HS-5 (cell line): ENCODE measurements at regions not wholly inside any gene's neighbourhood (a gene's known extent, or its start where the extent isn't known, plus 50 kb on each side); places are given as distances from the start of the nearest gene placed in this dataset.

Source experiments
- DNase-seq: peaks from one replicate; pipeline ENCODE4 v3.0.0-alpha.2; 2012; ENCODE audit warnings: low read depth

DNA sequence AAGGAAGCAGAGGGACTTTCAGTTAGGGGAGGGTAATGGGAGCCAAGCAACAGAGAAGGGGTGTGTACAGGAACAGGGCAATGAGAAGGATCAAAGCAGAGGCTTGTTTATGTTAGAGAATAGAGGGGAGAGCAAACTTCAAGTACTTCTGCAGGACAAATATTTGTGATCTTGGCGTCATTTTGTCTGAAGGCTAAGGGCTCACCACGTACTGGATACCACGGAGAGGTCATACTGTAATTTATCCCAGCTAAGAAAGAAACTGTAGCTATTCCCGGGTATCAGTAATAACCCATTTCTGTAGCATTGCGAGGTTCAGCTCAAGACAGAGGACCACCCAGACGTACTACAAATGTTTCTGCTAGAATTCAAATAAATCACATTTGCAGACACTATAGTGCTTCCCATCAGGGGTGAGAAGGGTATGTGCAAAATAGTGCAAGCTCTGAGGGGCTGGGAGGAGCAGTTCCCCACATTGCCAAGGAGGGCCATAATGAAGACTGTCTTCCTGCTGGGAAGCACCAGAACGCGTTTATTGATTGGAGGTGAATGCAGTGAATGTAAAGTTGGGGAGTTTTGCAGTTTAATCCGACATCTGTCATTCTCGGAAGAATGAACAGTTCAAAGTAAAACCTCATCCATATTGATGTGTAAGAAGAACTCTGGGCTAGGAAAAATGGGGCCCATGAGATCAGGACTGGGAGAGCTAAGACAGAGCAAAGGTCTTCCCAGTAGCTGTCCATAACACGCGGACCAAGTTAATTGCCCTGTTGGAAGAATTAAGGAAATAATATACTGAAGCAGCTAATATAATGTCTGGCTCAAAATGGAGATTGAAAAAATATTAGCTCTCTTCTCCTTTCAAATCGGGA is 136.9 kb downstream of the RWDD3 start:
- DNase-seq: no peak

DNA sequence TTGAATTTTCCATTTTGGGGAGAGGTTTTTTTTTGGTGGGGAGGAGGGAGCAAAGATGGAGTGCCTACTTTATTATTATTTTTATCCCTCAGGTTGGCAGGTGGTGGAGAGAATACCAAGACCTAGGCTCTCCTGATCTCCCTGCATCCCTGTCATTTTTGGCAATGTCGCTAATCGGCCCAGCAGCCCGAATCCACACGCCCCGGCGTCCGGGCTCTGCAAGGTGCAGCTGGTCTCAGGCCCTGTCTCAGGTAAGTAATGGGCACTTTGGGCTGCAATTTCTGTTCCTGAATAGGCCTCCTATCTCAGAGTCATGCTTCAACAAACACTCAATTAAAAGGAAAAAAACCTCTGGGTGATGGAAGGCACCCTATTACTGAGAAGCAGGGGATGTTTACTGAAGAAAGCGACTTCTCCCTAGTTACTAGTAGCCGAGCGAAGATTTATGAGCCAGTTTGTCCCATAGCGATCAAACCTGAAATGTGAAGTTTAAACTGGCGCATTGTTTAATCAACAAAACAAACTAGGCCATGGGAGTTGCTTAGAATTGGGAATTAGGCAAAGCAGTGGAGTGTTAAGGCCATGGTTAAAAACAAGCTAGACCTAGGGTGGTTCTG is 137.8 kb downstream of the RWDD3 start:
- no peak for DNase-seq

DNA sequence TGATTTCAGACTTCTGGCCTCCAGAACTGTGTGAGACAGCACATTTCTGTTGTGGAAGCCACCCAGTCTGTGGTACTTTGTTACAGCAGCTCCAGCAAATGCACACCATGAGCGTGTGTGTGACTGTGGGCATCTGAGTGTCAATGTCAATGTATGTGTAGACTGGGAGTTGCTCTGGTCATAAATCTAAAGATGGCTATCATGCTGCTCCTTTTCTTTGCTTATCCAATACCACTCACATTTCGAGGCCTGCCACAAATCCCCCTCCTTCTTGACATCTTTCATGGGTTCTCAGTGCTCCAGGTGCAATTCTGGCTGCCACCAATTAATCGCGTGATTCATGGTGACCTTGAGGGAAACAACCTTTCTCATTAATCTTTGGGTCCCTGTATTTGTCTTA is 141.2 kb downstream of the RWDD3 start:
- DNase-seq: no peak

DNA sequence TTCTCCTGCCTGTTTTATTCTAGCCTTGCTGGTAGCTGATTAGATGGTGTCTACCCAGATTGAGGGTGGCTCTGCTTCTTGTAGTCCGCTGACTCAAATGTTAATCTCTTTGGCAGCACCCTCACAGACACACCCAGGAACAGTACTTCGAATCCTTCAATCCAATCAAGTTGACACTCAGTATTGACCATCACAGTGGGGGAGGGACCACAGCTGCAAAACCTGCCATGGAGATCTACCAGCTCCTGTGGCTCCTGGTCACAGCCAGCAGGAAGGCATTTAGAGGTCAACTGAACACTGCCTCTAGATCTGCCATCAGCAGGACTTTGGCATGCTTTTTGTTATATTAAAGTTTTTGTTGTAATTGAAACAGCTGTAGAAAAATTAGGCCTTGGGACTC is 146.9 kb downstream of the RWDD3 start:
- no peak for DNase-seq

DNA sequence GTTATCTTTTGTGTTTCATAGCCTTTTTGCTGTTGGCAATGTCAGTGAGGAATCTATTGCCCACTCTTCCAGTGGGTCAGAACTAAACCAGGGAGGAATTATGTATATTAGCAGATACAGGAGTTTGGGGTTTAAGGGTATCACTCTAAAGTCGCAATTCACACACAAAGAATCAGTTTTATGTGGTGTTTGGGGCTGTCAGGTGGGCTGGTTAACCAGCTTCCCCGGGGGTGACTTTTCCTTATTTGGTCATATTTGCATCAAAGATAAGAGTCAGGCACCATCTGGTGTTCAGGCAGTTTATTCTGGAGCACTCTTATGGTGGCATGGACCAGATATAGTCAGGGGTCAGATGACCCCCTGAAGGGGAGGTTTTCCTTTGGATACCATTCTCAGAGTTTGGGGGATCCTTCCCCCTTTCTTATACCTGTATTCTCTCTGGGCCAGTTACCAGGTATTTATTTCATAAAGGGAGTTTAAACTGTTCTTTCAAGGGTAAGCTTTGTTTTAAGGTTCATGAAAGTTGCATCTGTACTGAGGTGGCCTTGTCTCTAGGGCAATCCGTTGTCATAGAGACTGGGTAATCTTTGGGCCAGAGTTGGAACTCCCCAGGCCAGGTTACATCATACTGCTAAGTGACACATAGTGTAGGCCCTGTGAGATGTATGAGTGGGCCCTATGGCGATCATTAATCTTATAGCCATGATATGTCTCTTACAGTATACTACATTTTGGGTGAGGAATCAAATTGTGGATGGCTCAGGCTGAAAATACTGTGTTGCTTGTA is 148.2 kb downstream of the RWDD3 start:
- no peak for DNase-seq

DNA sequence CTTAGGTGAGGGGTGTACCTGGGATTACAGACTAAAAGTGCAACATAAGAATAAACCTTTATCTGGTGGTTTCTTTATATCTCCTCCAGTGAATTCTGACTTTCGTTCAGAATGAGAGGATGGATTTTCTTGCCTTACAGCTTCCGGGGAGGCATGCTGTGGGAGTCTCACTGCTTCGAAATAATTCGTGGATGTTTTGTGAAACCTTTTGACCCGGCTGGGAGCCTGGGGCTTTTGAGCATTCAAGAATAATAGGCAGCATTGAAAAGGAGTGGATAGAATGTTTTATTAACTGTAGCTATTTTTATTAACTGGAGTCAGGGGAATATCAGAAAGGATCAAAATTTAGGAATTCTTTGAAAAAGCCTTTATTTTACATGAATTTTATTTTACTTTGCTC is 149.1 kb downstream of the RWDD3 start:
- DNase-seq: no peak

DNA sequence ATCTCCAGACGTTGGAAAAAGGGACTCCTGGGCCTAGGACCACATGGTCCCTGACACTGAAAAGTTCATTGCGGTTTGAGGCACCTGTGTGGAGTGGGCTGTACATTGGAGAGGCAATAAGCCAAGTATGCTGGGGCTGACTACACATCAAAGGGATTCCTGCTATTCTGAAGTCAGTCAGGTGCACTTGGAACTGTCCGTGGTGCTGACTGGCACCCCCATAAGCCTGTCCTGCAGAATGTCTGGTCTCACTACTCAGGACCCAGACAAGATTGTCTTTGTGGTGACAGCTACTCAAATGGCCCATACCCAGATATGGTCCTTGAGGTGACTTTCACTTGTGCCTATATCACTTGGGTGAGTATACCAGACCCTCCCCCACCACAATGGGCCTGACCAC is 150.6 kb downstream of the RWDD3 start:
- DNase-seq: no peak

DNA sequence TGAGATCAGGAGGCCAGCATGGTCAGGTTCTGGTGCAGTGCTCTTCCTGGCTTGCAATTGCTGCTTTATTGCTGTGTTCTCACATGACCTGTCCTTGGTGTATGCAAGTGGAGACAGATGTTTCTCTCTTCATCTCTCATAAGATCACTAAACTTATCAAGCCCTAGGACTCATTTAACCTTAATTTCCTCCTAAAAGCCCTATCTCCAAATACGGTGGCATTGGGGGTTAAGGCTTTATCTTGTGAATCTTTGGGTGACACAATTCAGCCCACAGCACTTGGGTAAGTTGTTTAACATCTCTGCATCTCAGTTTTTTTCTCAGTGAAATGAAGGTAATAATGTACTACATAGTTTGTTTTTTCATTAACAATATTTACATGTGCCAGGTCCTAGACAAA is 152.4 kb downstream of the RWDD3 start:
- DNase-seq: no peak

DNA sequence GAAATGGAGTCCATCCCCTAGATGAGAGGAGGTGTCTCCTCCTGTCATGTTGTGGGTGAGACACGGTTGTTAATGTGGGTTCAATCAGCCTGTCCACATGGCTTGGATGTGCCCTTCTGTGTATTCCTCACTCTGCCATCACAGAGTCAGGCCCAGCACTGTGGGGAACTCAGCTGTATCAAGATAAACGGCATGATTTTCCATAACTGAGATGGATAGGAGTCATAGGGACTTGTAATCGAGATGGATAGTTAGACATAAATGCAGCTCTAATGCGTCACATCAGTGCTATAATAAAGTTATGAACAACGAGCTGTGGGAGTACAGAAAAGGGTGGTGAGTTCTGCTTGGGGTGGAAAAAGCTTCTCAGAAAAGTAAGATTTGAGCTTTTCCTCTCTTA is 152.9 kb downstream of the RWDD3 start:
- no peak for DNase-seq

DNA sequence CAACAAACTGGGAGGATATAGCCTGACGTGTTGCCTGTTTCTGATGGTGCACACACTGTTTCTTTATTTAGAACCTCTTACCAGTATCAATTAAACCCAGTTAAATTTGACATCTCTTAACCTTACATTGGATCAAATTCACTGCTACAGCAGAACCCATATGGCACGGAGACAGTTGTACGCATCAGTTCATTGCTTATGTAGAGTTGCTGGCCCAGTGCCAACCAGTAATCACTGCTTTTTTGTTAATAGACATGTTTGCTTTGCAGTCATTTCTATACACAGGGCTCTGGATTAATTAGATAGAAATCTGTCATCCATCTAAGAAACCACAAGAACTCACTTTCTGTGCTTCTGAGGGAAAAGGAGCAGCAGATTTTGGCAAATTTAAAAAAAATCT is 154.0 kb downstream of the RWDD3 start:
- no peak for DNase-seq

DNA sequence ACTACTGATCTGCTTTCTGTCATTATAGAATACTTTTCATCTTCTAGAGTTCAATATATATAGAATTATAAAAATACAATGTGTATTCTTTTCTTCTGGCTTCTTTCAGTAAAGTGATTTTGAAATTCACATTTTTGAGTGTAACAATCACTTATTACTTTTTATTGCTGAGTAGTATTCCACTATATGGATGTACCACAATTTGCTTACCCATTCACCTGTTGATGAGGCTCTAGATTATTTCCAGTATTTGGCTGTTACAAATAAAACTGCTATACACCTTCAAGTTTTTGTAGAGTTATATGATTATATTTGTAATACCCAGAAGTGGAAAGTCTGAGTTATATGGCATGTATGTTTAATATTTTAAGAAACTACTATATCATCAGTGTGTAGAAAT is 159.4 kb downstream of the RWDD3 start:
- DNase-seq: no peak

DNA sequence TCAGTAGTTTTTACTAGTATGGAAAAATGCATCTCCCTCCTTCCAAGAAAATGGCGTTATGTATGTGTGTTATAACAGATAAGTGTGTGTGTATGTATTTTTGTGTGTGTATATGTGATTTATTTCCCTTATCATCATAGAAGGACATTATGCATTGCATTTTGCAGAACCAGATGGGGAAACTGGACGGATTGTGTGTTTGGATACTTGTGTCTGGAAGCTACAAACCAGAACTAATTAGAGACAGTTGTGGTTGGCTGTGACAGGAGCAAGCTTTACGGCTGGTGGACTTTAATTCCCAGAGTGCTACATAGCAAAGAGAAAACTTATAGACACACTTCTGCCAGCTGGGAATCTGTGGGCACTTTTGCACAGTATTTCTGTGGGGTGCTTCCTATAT is 162.5 kb downstream of the RWDD3 start:
- DNase-seq: no peak

DNA sequence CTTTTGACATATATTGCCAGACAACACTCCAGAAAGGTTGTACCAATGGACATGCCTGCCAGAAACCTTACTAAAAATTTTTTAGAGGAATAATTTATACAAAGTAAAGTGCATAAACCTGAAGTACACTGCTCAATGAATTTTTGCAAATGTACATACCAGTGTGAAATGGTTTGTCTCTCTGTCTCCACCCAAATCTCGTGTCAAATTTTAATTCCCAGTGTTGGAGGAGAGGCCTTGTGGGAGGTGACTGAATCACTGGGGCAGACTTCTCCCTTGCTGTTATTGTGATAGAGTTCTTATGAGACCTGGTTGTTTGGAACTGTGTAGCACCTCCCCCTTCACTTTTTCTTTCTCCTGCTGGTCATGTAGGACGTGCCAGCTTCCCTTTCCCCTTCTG is 168.8 kb downstream of the RWDD3 start:
- DNase-seq: no peak

DNA sequence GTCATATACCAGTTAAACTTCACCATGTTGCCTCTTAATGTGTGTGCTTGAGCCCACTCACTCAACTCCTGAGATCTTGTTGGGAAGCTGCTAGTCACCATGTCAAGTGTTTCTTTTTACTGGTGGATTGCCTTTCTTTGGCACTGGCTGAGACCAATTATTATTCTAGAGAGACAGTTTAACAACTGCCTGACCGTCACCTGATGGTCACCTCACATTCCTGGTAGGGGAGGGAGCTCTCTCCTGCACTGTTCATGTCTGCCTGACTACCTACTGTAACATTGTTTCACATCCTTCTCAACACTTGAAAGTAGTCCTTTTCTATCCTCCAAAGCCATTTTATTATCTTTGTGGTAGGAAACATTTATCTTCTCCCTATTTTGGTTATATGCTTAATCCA is 172.3 kb downstream of the RWDD3 start:
- DNase-seq: no peak

DNA sequence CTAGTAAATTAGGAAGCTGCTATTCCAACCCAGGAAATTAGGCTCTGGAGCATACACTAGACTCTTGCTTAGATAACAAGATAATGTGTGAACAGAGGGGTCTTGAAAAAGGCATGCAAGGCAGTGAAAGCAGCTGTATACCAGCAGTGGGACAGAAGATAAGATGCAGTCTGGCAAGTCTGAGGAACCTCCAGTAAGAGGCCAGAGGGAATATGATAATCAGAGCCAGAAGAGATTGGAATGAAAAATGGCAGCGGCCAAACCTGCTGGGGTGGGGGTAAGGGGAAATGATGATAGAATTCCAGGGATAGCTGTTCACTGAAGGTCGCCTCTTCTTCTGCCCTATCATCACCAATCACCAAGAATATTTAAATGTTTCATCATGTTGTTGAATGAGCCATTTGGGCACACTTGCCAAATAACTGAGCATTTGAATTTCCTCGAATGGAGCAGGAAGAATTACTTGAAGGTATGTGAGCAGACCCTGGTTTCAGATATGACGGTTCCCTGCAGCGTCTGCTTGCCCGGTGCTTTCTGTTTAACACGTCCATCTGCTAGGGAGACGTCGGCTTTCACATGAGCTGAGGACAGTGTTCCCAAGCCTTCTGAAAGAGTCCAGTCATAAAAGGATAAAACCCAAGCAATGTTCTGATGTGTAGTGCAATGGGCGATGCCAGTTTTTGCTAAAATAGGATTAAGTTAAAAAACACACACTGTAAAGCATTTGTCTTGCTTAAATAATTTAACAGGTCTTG is 173.3 kb downstream of the RWDD3 start:
- DNase-seq: no peak

DNA sequence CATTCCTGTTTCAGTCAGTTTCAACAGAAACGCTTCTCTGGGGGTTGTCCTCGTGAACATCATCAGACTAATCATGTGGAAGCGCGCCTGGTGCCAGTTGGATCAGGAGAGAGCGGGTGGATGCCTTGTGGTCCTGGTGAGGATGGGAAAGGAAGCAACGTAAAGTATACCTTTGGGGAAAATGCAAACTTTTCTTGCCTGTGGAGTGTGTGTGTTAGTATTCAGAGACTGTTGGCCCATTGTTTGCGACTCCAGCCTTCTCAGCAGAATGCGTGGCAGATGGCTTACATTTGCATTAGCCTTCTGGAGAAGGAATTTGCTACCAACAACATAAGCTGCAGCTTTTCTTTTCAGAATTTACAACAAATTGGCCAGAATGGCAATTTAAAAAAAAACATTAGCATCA is 173.9 kb downstream of the RWDD3 start:
- DNase-seq: no peak

DNA sequence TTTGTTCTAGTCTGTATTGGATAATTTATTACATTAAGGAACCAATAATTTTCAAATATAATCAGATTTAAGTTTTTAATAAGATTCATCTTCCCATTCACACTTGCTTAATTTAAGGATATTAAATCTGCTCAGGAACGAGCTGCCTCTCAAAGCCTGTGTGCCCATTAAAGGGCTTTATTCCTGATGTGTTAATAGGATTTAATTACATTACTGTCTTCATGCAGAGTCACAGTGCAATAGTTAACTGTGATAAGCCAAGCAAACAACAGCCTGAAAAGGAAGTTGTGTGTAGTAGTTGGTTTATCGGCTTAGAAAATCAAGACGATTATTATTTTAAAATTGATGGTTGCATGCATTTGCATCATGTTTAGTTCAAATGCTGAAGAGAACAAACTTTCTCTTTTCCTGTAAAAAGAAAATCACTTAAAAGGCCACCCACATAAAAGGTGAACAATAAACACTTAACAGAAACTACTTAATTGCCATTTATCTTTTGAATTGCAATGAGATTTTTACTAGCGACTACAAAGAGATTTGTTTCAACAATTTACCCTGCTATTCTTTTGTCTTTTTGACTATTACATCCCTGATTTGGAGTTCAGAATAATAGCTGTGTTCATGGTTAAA is 174.6 kb downstream of the RWDD3 start:
- DNase-seq: no peak

DNA sequence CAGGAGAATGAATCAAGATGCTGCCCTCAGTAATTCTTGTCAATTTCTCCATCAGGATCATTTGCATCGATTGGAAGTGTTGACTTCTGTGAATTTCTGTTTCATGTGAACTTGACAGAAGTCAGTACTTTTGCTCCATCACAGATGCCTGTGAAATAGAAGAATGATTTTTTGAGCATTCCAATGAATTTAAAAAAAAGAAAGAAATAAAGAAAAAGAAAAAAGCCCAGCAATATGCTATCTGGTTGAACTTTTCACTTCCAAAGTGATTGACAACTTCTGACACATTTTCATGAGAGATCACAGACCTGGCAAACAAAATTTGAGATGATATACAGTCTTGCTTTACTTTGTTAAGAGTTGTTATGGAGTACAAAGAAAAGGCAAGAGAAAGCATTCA is 175.3 kb downstream of the RWDD3 start:
- no peak for DNase-seq

DNA sequence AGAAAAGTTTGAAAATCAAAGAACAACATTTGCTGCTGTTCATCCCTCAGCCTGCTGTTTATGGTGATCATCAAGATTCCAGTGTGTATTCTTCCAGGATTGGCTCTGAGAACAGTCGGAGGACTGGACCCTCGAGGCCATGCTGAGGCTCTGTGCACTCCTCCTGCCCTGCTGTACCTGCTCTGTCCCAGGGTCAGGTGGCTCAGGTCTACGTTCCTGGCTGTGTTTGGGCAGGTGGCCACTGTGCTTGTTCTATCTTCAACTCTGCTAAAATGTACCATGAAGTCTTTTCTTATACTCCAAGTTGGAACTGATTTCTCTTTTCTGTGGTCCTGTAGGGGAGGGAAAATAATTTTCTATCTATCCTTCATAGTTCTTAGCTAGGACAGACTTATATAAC is 175.9 kb downstream of the RWDD3 start:
- DNase-seq: no peak

DNA sequence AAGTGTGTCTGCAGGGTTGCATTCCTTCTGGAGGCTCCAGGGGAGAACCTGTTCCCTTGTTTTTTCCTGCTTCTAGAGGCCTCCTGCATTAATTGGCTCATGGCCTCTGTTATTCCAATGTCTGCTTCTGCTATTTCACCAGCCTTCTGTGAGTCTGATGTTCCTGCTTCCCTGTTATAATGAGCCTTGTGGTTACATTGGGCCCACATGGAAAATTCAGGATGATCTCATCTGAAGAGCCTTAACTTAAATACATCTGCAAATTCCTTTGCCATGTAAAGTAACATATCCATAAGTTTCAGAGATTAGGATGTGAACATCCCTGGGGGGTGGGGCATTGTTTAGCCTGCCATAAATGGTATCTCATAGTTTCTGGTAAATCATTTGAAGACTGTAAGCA is 181.1 kb downstream of the RWDD3 start:
- no peak for DNase-seq

DNA sequence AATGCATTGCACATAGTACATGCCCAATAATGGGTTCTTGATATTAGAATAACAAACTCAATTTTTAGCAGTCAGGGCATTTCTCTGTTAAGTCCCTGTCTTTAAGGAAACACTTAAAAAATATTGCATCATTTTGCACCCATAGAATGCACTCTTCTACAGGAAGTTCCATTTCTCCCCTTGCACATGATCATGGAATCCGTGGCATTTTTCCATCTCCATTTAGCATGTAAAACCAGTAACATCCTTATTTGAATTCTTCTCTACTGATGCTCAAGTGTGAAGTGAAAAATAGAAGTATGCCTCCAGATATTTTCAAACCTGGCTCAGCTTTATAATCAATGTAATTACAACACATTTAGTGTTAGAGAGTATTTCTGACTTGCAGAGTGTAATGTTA is 192.8 kb downstream of the RWDD3 start:
- no peak for DNase-seq

DNA sequence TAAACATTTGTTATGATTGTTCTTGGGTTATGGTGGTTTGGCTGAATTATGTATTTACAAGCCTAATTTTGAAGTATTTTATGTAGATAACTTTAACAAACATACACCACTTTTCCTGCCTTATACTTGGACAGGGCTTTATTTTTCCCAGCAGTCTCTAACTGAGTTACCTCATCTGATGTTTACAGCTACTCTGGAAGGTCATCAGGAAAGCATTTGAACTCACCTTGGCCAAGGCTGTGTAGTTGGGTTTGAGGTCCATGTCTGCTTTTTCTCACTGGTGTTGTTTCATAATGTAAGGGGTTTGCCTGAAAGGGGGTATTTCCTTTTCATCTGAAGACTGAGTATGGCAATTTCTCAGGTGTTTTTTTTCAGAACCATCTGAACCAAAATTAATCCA is 193.5 kb downstream of the RWDD3 start:
- DNase-seq: no peak
